ENCODE measurements at regions not wholly inside any gene's neighbourhood (a gene's known extent, or its start where the extent isn't known, plus 50 kb on each side); places are given as distances from the start of the nearest gene placed in this dataset.

GRCh38 chr6:6470123-6470522, 118.4 kb upstream of the LY86 start:
- no peak for TF ChIP-seq POLR2A (IDR thresholded peaks at IDR 0.05; ENCODE audit: borderline replicate concordance, extremely low read depth, insufficient read depth, insufficient read length)
- TF ChIP-seq, protein P1, sequence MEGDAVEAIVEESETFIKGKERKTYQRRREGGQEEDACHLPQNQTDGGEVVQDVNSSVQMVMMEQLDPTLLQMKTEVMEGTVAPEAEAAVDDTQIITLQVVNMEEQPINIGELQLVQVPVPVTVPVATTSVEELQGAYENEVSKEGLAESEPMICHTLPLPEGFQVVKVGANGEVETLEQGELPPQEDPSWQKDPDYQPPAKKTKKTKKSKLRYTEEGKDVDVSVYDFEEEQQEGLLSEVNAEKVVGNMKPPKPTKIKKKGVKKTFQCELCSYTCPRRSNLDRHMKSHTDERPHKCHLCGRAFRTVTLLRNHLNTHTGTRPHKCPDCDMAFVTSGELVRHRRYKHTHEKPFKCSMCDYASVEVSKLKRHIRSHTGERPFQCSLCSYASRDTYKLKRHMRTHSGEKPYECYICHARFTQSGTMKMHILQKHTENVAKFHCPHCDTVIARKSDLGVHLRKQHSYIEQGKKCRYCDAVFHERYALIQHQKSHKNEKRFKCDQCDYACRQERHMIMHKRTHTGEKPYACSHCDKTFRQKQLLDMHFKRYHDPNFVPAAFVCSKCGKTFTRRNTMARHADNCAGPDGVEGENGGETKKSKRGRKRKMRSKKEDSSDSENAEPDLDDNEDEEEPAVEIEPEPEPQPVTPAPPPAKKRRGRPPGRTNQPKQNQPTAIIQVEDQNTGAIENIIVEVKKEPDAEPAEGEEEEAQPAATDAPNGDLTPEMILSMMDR (IDR thresholded peaks at IDR 0.05 in 2 of 3, conservative IDR thresholded peaks at IDR 0.05 in 1 of 3; ENCODE audit: borderline replicate concordance in 1 of 3, insufficient read depth in 1 of 3, low read depth in 2 of 3, low read length in 2 of 3), result no peak
- no peak for TF ChIP-seq TCF7L2 (IDR thresholded peaks at IDR 0.05; ENCODE audit: borderline replicate concordance, extremely low read depth, insufficient read depth, insufficient read length)
- TF ChIP-seq POLR2AphosphoS5 (IDR thresholded peaks at IDR 0.05; ENCODE audit: low read depth, low read length), result no peak
- TF ChIP-seq ELF1 (IDR thresholded peaks at IDR 0.05; ENCODE audit: borderline replicate concordance, low read depth), result no peak
- no peak for TF ChIP-seq EZH2 (IDR thresholded peaks at IDR 0.05)
- TF ChIP-seq REST (IDR thresholded peaks at IDR 0.05; ENCODE audit: low read depth), result no peak
- no peak for TF ChIP-seq EZH2phosphoT487 (IDR thresholded peaks at IDR 0.05; ENCODE audit: borderline replicate concordance)
- TF ChIP-seq SIN3A (IDR thresholded peaks at IDR 0.05; ENCODE audit: low read depth), result no peak
- TF ChIP-seq JUND (IDR thresholded peaks at IDR 0.05), result no peak

All from HCT116 (cell line).